Neural progenitor cell (in vitro differentiated cells): ENCODE measurements at regions not wholly inside any gene's neighbourhood (a gene's known extent, or its start where the extent isn't known, plus 50 kb on each side); places are given as distances from the start of the nearest gene placed in this dataset.

Source experiments
- CTCF ChIP-seq: fragments of 200-600 bp; sonication (generic); IDR thresholded peaks from 2 replicates; pipeline ENCODE4 v1.5.1; 2017; ENCODE audit warnings: antibody characterized with exemption, mild to moderate bottlenecking
- EZH2 ChIP-seq: fragments of 200-600 bp; sonication (generic); IDR thresholded peaks from 2 replicates; pipeline ENCODE4 v1.6.1; 2017; ENCODE audit warnings: antibody characterized with exemption, mild to moderate bottlenecking, moderate library complexity

GRCh38 chr6:16950825-16951495, 150.9 kb upstream of the STMND1 start:
- TF ChIP-seq CTCF (no peak), EZH2 (no peak)
